SK-N-MC (cell line): ENCODE measurements at regions not wholly inside any gene's neighbourhood (a gene's known extent, or its start where the extent isn't known, plus 50 kb on each side); places are given as distances from the start of the nearest gene placed in this dataset.

Experiments used
- EZH2 ChIP-seq: fragments of 200-600 bp; sonication (generic); IDR thresholded peaks from one replicate; pipeline ENCODE4 v1.6.1; 2017; ENCODE audit warnings: antibody characterized with exemption
- FOXP2 ChIP-seq: optimal IDR thresholded peaks from 2 replicates; pipeline ENCODE3; 2011; ENCODE audit warnings: mild to moderate bottlenecking, moderate library complexity; ENCODE audit not compliant: insufficient read depth; ENCODE audit errors: extremely low read length, control extremely low read depth
- POLR2AphosphoS5 ChIP-seq: IDR thresholded peaks from 2 replicates; pipeline ENCODE4 v1.6.1; 2012; ENCODE audit warnings: mild to moderate bottlenecking, low read depth, low read length, borderline replicate concordance

GRCh38 chr10:63766745-63767137 is 245.5 kb downstream of the REEP3 start:
- TF ChIP-seq EZH2 (no peak), POLR2AphosphoS5 (no peak), FOXP2 (no peak)
